Neuronal stem cell (in vitro differentiated cells): ENCODE measurements at regions not wholly inside any gene's neighbourhood (a gene's known extent, or its start where the extent isn't known, plus 50 kb on each side); places are given as distances from the start of the nearest gene placed in this dataset.

Source experiments
- DNase-seq: peaks from one replicate; pipeline ENCODE4 v3.0.0-alpha.2; 2013; ENCODE audit warnings: low spot score
- H2AFZ ChIP-seq: one replicate; pipeline ENCODE4 v1.6.1; 2013; ENCODE audit warnings: mild to moderate bottlenecking, low read length, inconsistent platforms
- H2AK5ac ChIP-seq: 2 replicates; pipeline ENCODE4 v1.6.1; 2013; ENCODE audit warnings: low read depth, mild to moderate bottlenecking, inconsistent platforms, low read length, moderate library complexity, mixed read lengths
- H2BK120ac ChIP-seq: 2 replicates; pipeline ENCODE4 v1.6.1; 2013; ENCODE audit warnings: low read depth, mild to moderate bottlenecking, inconsistent platforms, low read length, moderate library complexity, mixed read lengths
- H2BK12ac ChIP-seq: one replicate; pipeline ENCODE4 v1.6.1; 2013; ENCODE audit warnings: low read length, inconsistent platforms
- H2BK15ac ChIP-seq: 2 replicates; pipeline ENCODE4 v1.6.1; 2013; ENCODE audit warnings: mild to moderate bottlenecking, low read length, inconsistent platforms, mixed read lengths
- H2BK5ac ChIP-seq: one replicate; pipeline ENCODE4 v1.6.1; 2013; ENCODE audit warnings: inconsistent platforms, mild to moderate bottlenecking, low read length, moderate library complexity
- H3K14ac ChIP-seq: one replicate; pipeline ENCODE4 v1.6.1; 2013; ENCODE audit warnings: low read length, inconsistent platforms
- H3K18ac ChIP-seq: 2 replicates; pipeline ENCODE4 v1.6.1; 2013; ENCODE audit warnings: low read length, inconsistent platforms
- H3K23ac ChIP-seq: 2 replicates; pipeline ENCODE4 v1.6.1; 2013; ENCODE audit warnings: low read depth, mild to moderate bottlenecking, mixed read lengths, low read length, inconsistent platforms; ENCODE audit not compliant: poor library complexity
- H3K27ac ChIP-seq: replicated peaks from 3 replicates; pipeline ENCODE4 v1.5.1; 2013; ENCODE audit warnings: low read length, inconsistent platforms
- H3K27me3 ChIP-seq, 3 experiments: 2 replicates each; pipeline ENCODE4 v1.6.1; 2013; ENCODE audit warnings: low read length in 3 of 3, mild to moderate bottlenecking in 2 of 3, inconsistent platforms in 1 of 3, low read depth in 1 of 3, mixed read lengths in 1 of 3, moderate library complexity in 1 of 3; ENCODE audit not compliant: control insufficient read depth in 3 of 3, insufficient read depth in 3 of 3
- H3K36me3 ChIP-seq, 2 donors: replicated peaks in 1 of 2; 2 replicates each; pipeline ENCODE4 v1.6.1; 2013; ENCODE audit warnings: low read length in 2 of 2; ENCODE audit not compliant: control insufficient read depth in 2 of 2, insufficient read depth in 2 of 2
- H3K4ac ChIP-seq: 2 replicates; pipeline ENCODE4 v1.6.1; 2013; ENCODE audit warnings: inconsistent platforms, mild to moderate bottlenecking, low read length, moderate library complexity
- H3K4me1 ChIP-seq, 2 donors: 1 replicate in 1 of 2; 2 replicates in 1 of 2; pipeline ENCODE4 v1.6.1; 2013; ENCODE audit warnings: low read length in 2 of 2, low read depth in 1 of 2; ENCODE audit not compliant: control insufficient read depth in 2 of 2, insufficient read depth in 1 of 2
- H3K4me2 ChIP-seq: one replicate; pipeline ENCODE4 v1.6.1; 2013; ENCODE audit warnings: mild to moderate bottlenecking, low read length, inconsistent platforms; ENCODE audit not compliant: insufficient read depth, poor library complexity, severe bottlenecking
- H3K4me3 ChIP-seq, 2 donors: 2 replicates each; pipeline ENCODE4 v1.5.1; 2013; ENCODE audit warnings: low read length in 2 of 2, mild to moderate bottlenecking in 2 of 2, inconsistent platforms in 1 of 2, moderate library complexity in 1 of 2
- H3K79me1 ChIP-seq: one replicate; pipeline ENCODE4 v1.6.1; 2013; ENCODE audit warnings: low read depth, mild to moderate bottlenecking, inconsistent platforms, low read length, moderate library complexity
- H3K9ac ChIP-seq: one replicate; pipeline ENCODE4 v1.6.1; 2013; ENCODE audit warnings: mild to moderate bottlenecking, low read depth, low read length, inconsistent platforms; ENCODE audit not compliant: poor library complexity
- H3K9me3 ChIP-seq, 2 donors: replicated peaks in 1 of 2; 2 replicates each; pipeline versions ENCODE3 to v1.6.1; 2013; ENCODE audit warnings: low read length in 2 of 2, mild to moderate bottlenecking in 2 of 2, inconsistent platforms in 1 of 2, low read depth in 1 of 2, mixed read lengths in 1 of 2, moderate library complexity in 1 of 2; ENCODE audit not compliant: control insufficient read depth in 2 of 2, insufficient read depth in 1 of 2
- H4K8ac ChIP-seq: one replicate; pipeline ENCODE4 v1.6.1; 2013; ENCODE audit warnings: low read depth, mild to moderate bottlenecking, inconsistent platforms, low read length, moderate library complexity
- H4K91ac ChIP-seq: one replicate; pipeline ENCODE4 v1.6.1; 2013; ENCODE audit warnings: low read length, low read depth, mild to moderate bottlenecking, inconsistent platforms; ENCODE audit not compliant: poor library complexity
- WGBS, 2 donors: extraction: QIAGEN DNeasy Blood & Tissue Kit; methylation state at CpG; one replicate each; pipeline ENCODE4 v1.1.7; 2013; ENCODE audit warnings: missing lambda C conversion rate in 2 of 2, mixed read lengths in 1 of 2; ENCODE audit not compliant: insufficient read length in 2 of 2, insufficient replicate concordance in 1 of 2; ENCODE audit errors: extremely low coverage in 2 of 2; 5-methylcytosine and 5-hydroxymethylcytosine counted together

DNA sequence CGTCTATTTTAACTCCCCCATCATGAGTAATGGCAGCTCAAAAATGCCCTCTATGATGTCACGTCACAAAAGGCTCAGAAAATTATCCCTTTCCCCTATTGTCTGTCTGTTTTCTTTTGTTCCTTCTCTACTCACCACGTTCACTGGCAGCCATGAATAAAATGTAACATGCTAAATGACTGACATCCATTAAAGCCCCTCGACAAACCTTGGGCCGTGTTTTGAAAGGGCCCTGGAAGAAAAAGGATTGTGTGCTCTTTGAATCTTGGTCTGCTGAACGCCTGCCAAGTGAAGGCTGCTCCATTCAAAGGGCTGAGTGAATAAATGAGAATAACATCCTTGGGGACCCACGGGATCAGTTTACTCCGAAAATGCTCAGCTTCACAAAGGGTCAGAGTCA, 118.7 kb downstream of the RPS12 start:
- no CpG with 5 or more reads among the region's 8 CpGs for WGBS, 2 donors
- Histone ChIP-seq H2BK12ac (no peak overlapping the region), H3K23ac (no peak overlapping the region), H3K27me3 (no peaks in the 10 kb centered on the region), H2BK5ac (no peak overlapping the region), H3K14ac (no peak overlapping the region), H3K79me1 (no peaks in the 10 kb centered on the region), H3K9ac (no peak overlapping the region), H3K9me3 (no peaks in the 10 kb centered on the region), H4K91ac (no peak overlapping the region), H3K4ac (no peak overlapping the region), H3K36me3 (no peaks in the 10 kb centered on the region), H3K4me3 (peak overlapping the region in 1 of 2 donors; percentile 6), H2AK5ac (no peak overlapping the region), H2AFZ (peak overlapping the region; percentile 70), H3K4me1 (peaks cover 16 to 34% of the 10 kb centered on the region in 2 donors), H4K8ac (no peak overlapping the region), H2BK15ac (no peak overlapping the region), H3K4me2 (no peak overlapping the region), H2BK120ac (no peak overlapping the region), H3K18ac (no peak overlapping the region), H3K27ac (peak overlapping the region; percentile 20)
- peak; percentile 15 for DNase-seq

DNA sequence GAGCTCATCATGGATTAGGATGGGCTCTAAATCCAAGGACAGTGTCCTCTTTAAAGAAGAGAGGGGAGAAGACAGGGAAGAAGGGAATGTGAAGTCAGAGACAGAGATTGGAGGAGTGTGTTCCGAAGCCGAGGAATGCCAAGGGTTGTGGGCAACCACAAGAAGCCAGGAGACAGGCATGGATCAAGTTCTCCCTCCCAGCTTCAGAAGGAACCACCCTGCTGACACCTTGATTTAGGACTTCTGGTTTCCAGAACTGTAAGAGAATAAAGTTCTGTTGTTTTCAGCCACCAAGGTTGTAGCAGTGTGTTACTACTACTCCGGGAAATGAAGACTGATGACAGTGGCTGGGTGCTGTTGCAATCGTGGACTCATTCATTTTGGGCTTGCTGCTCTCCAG, 120.1 kb downstream of the RPS12 start:
- Histone ChIP-seq H4K8ac (no peak overlapping the region), H3K4ac (no peak overlapping the region), H3K9ac (no peak overlapping the region), H3K27me3 (no peaks in the 10 kb centered on the region), H3K9me3 (no peaks in the 10 kb centered on the region), H2BK12ac (no peak overlapping the region), H3K27ac (no peak overlapping the region), H3K18ac (no peak overlapping the region), H3K14ac (no peak overlapping the region), H2AFZ (no peak overlapping the region), H3K23ac (no peak overlapping the region), H2BK120ac (no peak overlapping the region), H2AK5ac (no peak overlapping the region), H2BK15ac (peak overlapping the region; percentile 29), H3K36me3 (no peaks in the 10 kb centered on the region), H4K91ac (no peak overlapping the region), H3K4me2 (no peak overlapping the region), H3K4me1 (peaks cover 16 to 34% of the 10 kb centered on the region in 2 donors), H3K4me3 (no peak overlapping the region), H2BK5ac (no peak overlapping the region), H3K79me1 (no peaks in the 10 kb centered on the region)
- WGBS, 2 donors = no CpG with 5 or more reads among the region's 4 CpGs
- DNase-seq = no peak

DNA sequence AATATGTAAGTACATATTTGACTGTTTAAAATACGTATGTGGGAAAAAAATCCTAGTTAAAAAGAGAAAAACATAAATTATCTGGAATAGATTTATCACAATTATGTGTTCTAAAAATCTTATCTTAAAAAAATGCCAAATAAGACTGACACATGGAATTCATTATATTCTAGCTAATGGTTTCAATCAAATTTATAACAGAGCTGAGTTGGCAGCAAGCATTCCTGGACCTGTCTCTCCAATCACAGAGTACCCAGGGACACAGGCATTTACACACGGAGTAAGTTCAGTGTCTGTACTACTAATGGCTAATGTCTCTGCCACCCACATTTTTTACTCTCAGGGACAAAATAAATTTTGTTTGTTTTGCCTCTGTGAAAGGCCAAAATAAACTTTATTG, 122.3 kb downstream of the RPS12 start:
- H2AFZ ChIP-seq = no peak overlapping the region
- no peaks in the 10 kb centered on the region for H3K79me1 ChIP-seq
- H3K36me3 ChIP-seq = no peaks in the 10 kb centered on the region
- H2BK12ac ChIP-seq = no peak overlapping the region
- no peak overlapping the region for H3K4me3 ChIP-seq
- H2BK15ac ChIP-seq = no peak overlapping the region
- H3K4me1 ChIP-seq = peaks cover 14 to 30% of the 10 kb centered on the region in 2 donors
- no peak for DNase-seq
- no peak overlapping the region for H2BK5ac ChIP-seq
- no peak overlapping the region for H4K8ac ChIP-seq
- H2BK120ac ChIP-seq = no peak overlapping the region
- no peak overlapping the region for H3K18ac ChIP-seq
- H2AK5ac ChIP-seq = no peak overlapping the region
- no peak overlapping the region for H3K23ac ChIP-seq
- no peak overlapping the region for H3K4ac ChIP-seq
- no peak overlapping the region for H3K9ac ChIP-seq
- no peak overlapping the region for H3K27ac ChIP-seq
- no peak overlapping the region for H3K14ac ChIP-seq
- peaks cover 2 to 5% of the 10 kb centered on the region in 2 donors for H3K9me3 ChIP-seq
- H4K91ac ChIP-seq = no peak overlapping the region
- H3K27me3 ChIP-seq = no peaks in the 10 kb centered on the region
- no peak overlapping the region for H3K4me2 ChIP-seq
- WGBS, 2 donors = no CpG with 5 or more reads among the region's 2 CpGs

DNA sequence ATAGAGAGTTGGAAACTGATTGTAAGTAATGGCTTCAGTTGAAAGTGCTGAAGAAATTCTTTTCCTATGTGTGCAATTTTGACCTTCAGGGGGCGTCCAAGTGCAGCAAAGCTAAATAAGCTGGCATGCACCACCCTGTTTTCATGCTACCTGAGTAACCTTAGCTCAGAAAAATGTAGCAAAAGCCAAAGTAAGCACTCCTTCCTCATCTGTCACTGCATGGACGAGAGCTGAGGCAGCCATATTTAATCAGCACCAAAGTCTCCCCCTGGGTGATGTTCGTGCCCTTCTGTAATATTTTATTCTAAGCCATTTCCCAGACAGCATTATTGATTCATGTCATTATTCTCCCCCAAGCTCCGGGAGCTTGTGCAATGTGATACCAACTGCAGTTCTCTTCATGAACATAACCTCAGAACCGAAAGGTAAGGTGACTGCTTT, 123.1 kb downstream of the RPS12 start:
- H4K8ac ChIP-seq = no peak overlapping the region
- no peak overlapping the region for H3K23ac ChIP-seq
- H3K14ac ChIP-seq = no peak overlapping the region
- H3K79me1 ChIP-seq = no peaks in the 10 kb centered on the region
- no peak overlapping the region for H3K9ac ChIP-seq
- no peak overlapping the region for H3K18ac ChIP-seq
- H2BK15ac ChIP-seq = no peak overlapping the region
- H3K4me2 ChIP-seq = no peak overlapping the region
- H3K4ac ChIP-seq = no peak overlapping the region
- no peak overlapping the region for H3K27ac ChIP-seq
- no peaks in the 10 kb centered on the region for H3K36me3 ChIP-seq
- peaks cover 2 to 5% of the 10 kb centered on the region in 2 donors for H3K9me3 ChIP-seq
- no peak overlapping the region for H2BK120ac ChIP-seq
- no peaks in the 10 kb centered on the region for H3K27me3 ChIP-seq
- no CpG with 5 or more reads among the region's 5 CpGs for WGBS, 2 donors
- DNase-seq = peak; percentile 42
- no peak overlapping the region for H3K4me3 ChIP-seq
- no peak overlapping the region for H2AK5ac ChIP-seq
- peaks cover 12 to 22% of the 10 kb centered on the region in 2 donors for H3K4me1 ChIP-seq
- H2BK5ac ChIP-seq = no peak overlapping the region
- no peak overlapping the region for H2BK12ac ChIP-seq
- H4K91ac ChIP-seq = no peak overlapping the region
- no peak overlapping the region for H2AFZ ChIP-seq
